GM12878 (cell line): ENCODE measurements at regions not wholly inside any gene's neighbourhood (a gene's known extent, or its start where the extent isn't known, plus 50 kb on each side); places are given as distances from the start of the nearest gene placed in this dataset.

Experiments used
- ATAC-seq: fragments of 200-7000 bp; cut with Tn5 transposase; 3 replicates; pipeline ENCODE4 v1.9.1; 2020; ENCODE audit warnings: mild to moderate bottlenecking, moderate library complexity
- BruUV-seq: library from RNA; stranded (reverse); fragments of 400-500 nt; replicated peaks from 2 replicates; lab custom pipeline; 2021; lab: Mats Ljungman, UMichigan
- CTCF ChIA-PET: fragments of 300-600 bp; sonication (Branson Sonifier 250); formaldehyde crosslinking; extraction: SDS; loops from one replicate; lab custom pipeline; 2021; ENCODE audit warnings: inconsistent platforms; lab: Yijun Ruan, JAX
- POLR2A ChIA-PET: fragments of 350-600 bp; formaldehyde crosslinking; extraction: SDS; loops from one replicate; lab custom pipeline; 2021; ENCODE audit warnings: inconsistent platforms; lab: Charles Lee
- RAD21 ChIA-PET: fragments of 300-600 bp; sonication (Branson Sonifier 250); formaldehyde crosslinking; loops from one replicate; lab custom pipeline; 2023; ENCODE audit warnings: antibody characterized with exemption; ENCODE audit not compliant: unreplicated experiment; lab: Charles Lee
- SMC1A ChIA-PET: fragments of 300-600 bp; sonication (Branson Sonifier 250); formaldehyde crosslinking; loops from one replicate; lab custom pipeline; 2023; ENCODE audit not compliant: unreplicated experiment, uncharacterized antibody; lab: Charles Lee
- DNase-seq: peaks from one replicate; pipeline ENCODE4 v3.0.0-alpha.2; 2011; ENCODE audit warnings: low read depth, low spot score
- FAIRE-seq: peaks from 3 replicates; lab custom pipeline; 2011; peaks lifted over from hg19 to GRCh38; lab: Jason Lieb, UNC
- H2AFZ ChIP-seq: 2 replicates; pipeline ENCODE4 v1.6.0; 2011; ENCODE audit warnings: low read depth, low read length, control low read depth; ENCODE audit not compliant: control insufficient read depth
- H3K27ac ChIP-seq: 2 replicates; pipeline ENCODE4 v1.5.1; 2011; ENCODE audit warnings: control low read depth; ENCODE audit not compliant: control insufficient read depth, insufficient read depth
- H3K27me3 ChIP-seq, 2 experiments: replicated peaks in 1 of 2; 2 replicates each; pipeline versions ENCODE4 v1.6.0 to v1.6.1; 2011; ENCODE audit warnings: low read length in 1 of 2; ENCODE audit not compliant: control insufficient read depth in 2 of 2, insufficient read depth in 2 of 2
- H3K36me3 ChIP-seq, 2 experiments: 2 replicates each; pipeline ENCODE4 v1.5.1; 2011; ENCODE audit warnings: low read length in 1 of 2; ENCODE audit not compliant: control insufficient read depth in 2 of 2, insufficient read depth in 2 of 2
- H3K4me1 ChIP-seq: 2 replicates; pipeline ENCODE4 v1.6.1; 2011; ENCODE audit warnings: mild to moderate bottlenecking, low read length, moderate library complexity, mixed read lengths; ENCODE audit not compliant: control insufficient read depth, insufficient read depth
- H3K4me2 ChIP-seq: 2 replicates; pipeline ENCODE4 v1.6.0; 2011; ENCODE audit warnings: control low read depth; ENCODE audit not compliant: control insufficient read depth, insufficient read depth
- H3K4me3 ChIP-seq: fragments of 200-600 bp; sonication (generic); 2 replicates; pipeline ENCODE4 v1.5.1; 2016
- H3K79me2 ChIP-seq: 2 replicates; pipeline ENCODE4 v1.6.0; 2011; ENCODE audit warnings: low read length; ENCODE audit not compliant: control insufficient read depth, insufficient read depth
- H3K9ac ChIP-seq: 2 replicates; pipeline ENCODE4 v1.8.0; 2011; ENCODE audit warnings: low read length, control low read depth, mixed read lengths; ENCODE audit not compliant: control insufficient read depth, insufficient read depth
- H3K9me3 ChIP-seq: replicated peaks from 3 replicates; pipeline ENCODE4 v1.5.1; 2011; ENCODE audit warnings: mild to moderate bottlenecking, low read length; ENCODE audit not compliant: control insufficient read depth, insufficient read depth
- H4K20me1 ChIP-seq: 2 replicates; pipeline ENCODE4 v1.6.0; 2011; ENCODE audit not compliant: control insufficient read depth, insufficient read depth
- CBFB ChIP-seq: IDR thresholded peaks from 2 replicates; pipeline ENCODE4 v1.6.1; 2016; ENCODE audit warnings: antibody characterized with exemption, low read depth
- CBX5 ChIP-seq: sonication (generic); IDR thresholded peaks from 2 replicates; pipeline ENCODE4 v1.6.1; 2016; ENCODE audit warnings: low read depth, moderate library complexity, mild to moderate bottlenecking, inconsistent platforms
- CREB1 ChIP-seq: IDR thresholded peaks from 2 replicates; pipeline ENCODE4 v1.6.1; 2012; ENCODE audit warnings: low read depth, mild to moderate bottlenecking, inconsistent platforms
- EGR1 ChIP-seq, 2 experiments: IDR thresholded peaks; 1 replicate in 1 of 2; 2 replicates in 1 of 2; pipeline ENCODE4 v1.6.1; 2011 to 2012; ENCODE audit warnings: low read depth in 2 of 2, low read length in 2 of 2, borderline replicate concordance in 1 of 2, mild to moderate bottlenecking in 1 of 2, moderate library complexity in 1 of 2
- GABPA ChIP-seq: IDR thresholded peaks from 2 replicates; pipeline ENCODE4 v1.6.1; 2014; ENCODE audit warnings: antibody characterized with exemption, low read depth, mild to moderate bottlenecking, inconsistent platforms
- KAT2A ChIP-seq: conservative IDR thresholded peaks from 2 replicates; pipeline ENCODE4 v1.6.1; 2011; ENCODE audit warnings: low read depth, low read length; ENCODE audit not compliant: control insufficient read depth
- NFYA ChIP-seq: IDR thresholded peaks from 2 replicates; pipeline ENCODE4 v1.6.1; 2011; ENCODE audit warnings: low read depth, mild to moderate bottlenecking, low read length, improper control_type of control experiment, borderline replicate concordance
- PBX3 ChIP-seq: IDR thresholded peaks from 2 replicates; pipeline ENCODE4 v1.6.1; 2011; ENCODE audit warnings: mild to moderate bottlenecking, low read depth, low read length, moderate library complexity; ENCODE audit not compliant: insufficient replicate concordance
- POLR2AphosphoS2 ChIP-seq: IDR thresholded peaks from 2 replicates; pipeline ENCODE4 v1.6.1; 2011; ENCODE audit warnings: low read depth, mild to moderate bottlenecking, low read length, improper control_type of control experiment, moderate library complexity
- RCOR1 ChIP-seq: conservative IDR thresholded peaks from 2 replicates; pipeline ENCODE4 v1.6.1; 2012; ENCODE audit warnings: low read depth, low read length, improper control_type of control experiment
- SIX5 ChIP-seq: IDR thresholded peaks from 2 replicates; pipeline ENCODE4 v1.6.1; 2011; ENCODE audit warnings: mild to moderate bottlenecking, low read depth, low read length, moderate library complexity; ENCODE audit not compliant: severe bottlenecking
- SMARCA5 ChIP-seq: fragments of 450-650 bp; IDR thresholded peaks from 2 replicates; pipeline ENCODE4 v1.6.1; 2017; ENCODE audit warnings: mild to moderate bottlenecking
- SMC3 ChIP-seq: IDR thresholded peaks from 2 replicates; pipeline ENCODE4 v1.6.1; 2011; ENCODE audit warnings: low read length, improper control_type of control experiment, borderline replicate concordance
- SUZ12 ChIP-seq: fragments of 200-600 bp; sonication (generic); IDR thresholded peaks from one replicate; pipeline ENCODE4 v1.6.1; 2018; ENCODE audit warnings: antibody characterized with exemption, mild to moderate bottlenecking; ENCODE audit not compliant: unreplicated experiment
- USF2 ChIP-seq: IDR thresholded peaks from 2 replicates; pipeline ENCODE4 v1.6.1; 2011; ENCODE audit warnings: low read depth, low read length, improper control_type of control experiment, borderline replicate concordance
- ZNF622 ChIP-seq: fragments of 450-650 bp; IDR thresholded peaks from 2 replicates; pipeline ENCODE4 v1.6.1; 2017; ENCODE audit warnings: mild to moderate bottlenecking, inconsistent platforms
- WGBS: methylation state at CpG from one replicate; pipeline ENCODE4 v1.1.6; 2016; ENCODE audit warnings: low lambda C conversion rate; ENCODE audit not compliant: insufficient replicate concordance, insufficient coverage; ENCODE audit errors: missing lambda C conversion rate; 5-methylcytosine and 5-hydroxymethylcytosine counted together
- in situ Hi-C: fragments of 300-500 bp; cut with MboI; formaldehyde crosslinking; loops from 9 replicates; pipeline ENCODE4 v1.14.3; 2018; ENCODE audit warnings: mixed read lengths
- intact Hi-C: fragments of 100-400 bp; cut with micrococcal nuclease; formaldehyde crosslinking; loops from one replicate; pipeline ENCODE4 v1.14.2; 2022; ENCODE audit not compliant: unreplicated experiment

GRCh38 chr13:56932104-56932503 is 208.6 kb upstream of the PRR20A start:
- intact Hi-C loops, result no loop called here
- SMC1A ChIA-PET, result no interaction called here
- Histone ChIP-seq H3K4me2 (no peak overlapping the region), H3K36me3 (no peaks in the 10 kb centered on the region), H3K4me1 (no peaks in the 10 kb centered on the region), H3K9ac (no peak overlapping the region), H4K20me1 (no peaks in the 10 kb centered on the region), H3K27ac (no peak overlapping the region), H2AFZ (no peak overlapping the region), H3K27me3 (no peaks in the 10 kb centered on the region), H3K79me2 (no peaks in the 10 kb centered on the region), H3K4me3 (no peak overlapping the region), H3K9me3 (no peaks in the 10 kb centered on the region)
- BruUV-seq, result no TSS peak
- CTCF ChIA-PET, result no interaction called here
- POLR2A ChIA-PET, result no interaction called here
- WGBS, result 23% methylated on average over 1 of the region's 1 CpG
- DNase-seq (no peak), ATAC-seq (no peak), FAIRE-seq (no peak)
- RAD21 ChIA-PET, result no interaction called here
- in situ Hi-C loops, result no loop called here
- TF ChIP-seq GABPA (no peak), RCOR1 (no peak), KAT2A (no peak), POLR2AphosphoS2 (no peak)

GRCh38 chr13:56953965-56954364 is 186.8 kb upstream of the PRR20A start:
- Histone ChIP-seq H3K4me2 (no peak overlapping the region), H3K4me3 (no peak overlapping the region), H3K27me3 (no peaks in the 10 kb centered on the region), H3K36me3 (no peaks in the 10 kb centered on the region), H4K20me1 (no peaks in the 10 kb centered on the region), H3K27ac (no peak overlapping the region), H3K4me1 (no peaks in the 10 kb centered on the region)
- SMC1A ChIA-PET, result no interaction called here
- in situ Hi-C loops, result no loop called here
- no peak for DNase-seq
- CTCF ChIA-PET, result no interaction called here
- POLR2A ChIA-PET, result no interaction called here
- BruUV-seq, result no TSS peak
- no peak for TF ChIP-seq EGR1 (IDR thresholded peaks at IDR 0.05; ENCODE audit: borderline replicate concordance in 1 of 2, low read depth in 2 of 2, low read length in 2 of 2)
- TF ChIP-seq ZNF622, result no peak
- no peak for TF ChIP-seq CBX5
- TF ChIP-seq SMC3, result no peak
- TF ChIP-seq CREB1, result no peak
- TF ChIP-seq PBX3, result no peak
- TF ChIP-seq SIX5, result no peak
- no peak for TF ChIP-seq SUZ12
- TF ChIP-seq CBFB, result no peak
- TF ChIP-seq NFYA, result no peak
- TF ChIP-seq SMARCA5, result no peak
- TF ChIP-seq USF2, result no peak
- TF ChIP-seq, all 136 proteins: peak for 0
- intact Hi-C loops, result no loop called here
- Histone ChIP-seq H3K79me2 (no peaks in the 10 kb centered on the region), H3K9me3 (no peaks in the 10 kb centered on the region), H2AFZ (no peak overlapping the region), H3K9ac (no peak overlapping the region)
- RAD21 ChIA-PET, result no interaction called here
- no peak for FAIRE-seq
- ATAC-seq, result no peak
